ENCODE measurements at regions not wholly inside any gene's neighbourhood (a gene's known extent, or its start where the extent isn't known, plus 50 kb on each side); places are given as distances from the start of the nearest gene placed in this dataset.

DNA sequence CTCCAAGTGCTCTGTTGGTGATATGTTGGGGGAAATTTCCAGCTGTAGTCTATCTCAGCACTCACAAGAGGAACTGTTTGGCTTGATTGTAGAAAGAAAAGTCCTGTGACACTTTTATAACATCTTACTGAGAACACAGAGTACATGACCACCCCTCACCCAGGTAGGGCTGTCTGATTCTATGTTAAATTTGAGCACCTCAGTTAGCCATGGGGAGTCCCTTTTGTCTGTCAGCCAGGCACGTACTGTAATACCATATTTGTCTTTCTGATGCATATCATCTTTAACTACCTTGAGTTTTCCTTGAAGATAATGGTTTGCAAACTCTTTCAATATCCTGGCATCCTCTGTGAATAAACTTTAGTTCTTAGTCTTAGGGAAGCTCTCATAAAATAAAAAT is 164.5 kb downstream of the IZUMO3 start:
- intact Hi-C loops (cut with DNase I) = no loop called here
- no peaks in the 10 kb centered on the region for H3K27me3 ChIP-seq

DNA sequence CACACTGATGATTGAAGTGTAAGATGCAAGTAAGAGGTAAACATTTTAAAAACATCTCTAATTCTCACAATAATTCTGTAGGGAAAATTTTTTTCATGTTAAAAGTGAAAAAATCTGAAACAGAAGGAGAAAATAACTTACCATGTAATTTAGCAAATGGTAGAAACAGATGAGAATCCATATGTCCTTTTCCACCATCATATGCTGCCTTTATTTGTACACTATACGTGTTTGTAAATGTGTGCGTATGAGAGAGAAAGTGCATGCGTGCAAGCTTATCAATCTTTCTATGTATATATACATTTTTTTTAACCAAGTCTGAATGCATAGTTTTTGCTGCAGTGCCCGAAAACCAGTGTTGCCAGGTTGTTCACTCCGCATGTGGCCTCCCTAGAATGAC is 186.7 kb downstream of the IZUMO3 start:
- Histone ChIP-seq H3K9me3 (peaks cover 0 to 23% (median 5%) of the 10 kb centered on the region in 3 donors), H3K36me3 (no peaks in the 10 kb centered on the region)
- intact Hi-C loops (cut with DNase I) = no loop called here

More for the DNA sequence above, 164.5 kb downstream of the IZUMO3 start:
- DNase-seq = no peak
- H3K9me3 ChIP-seq = peaks cover 0 to 4% (median 3%) of the 10 kb centered on the region in 3 donors
- H3K4me3 ChIP-seq = no peak overlapping the region
- no peaks in the 10 kb centered on the region for H3K36me3 ChIP-seq
- TF ChIP-seq, protein P1, sequence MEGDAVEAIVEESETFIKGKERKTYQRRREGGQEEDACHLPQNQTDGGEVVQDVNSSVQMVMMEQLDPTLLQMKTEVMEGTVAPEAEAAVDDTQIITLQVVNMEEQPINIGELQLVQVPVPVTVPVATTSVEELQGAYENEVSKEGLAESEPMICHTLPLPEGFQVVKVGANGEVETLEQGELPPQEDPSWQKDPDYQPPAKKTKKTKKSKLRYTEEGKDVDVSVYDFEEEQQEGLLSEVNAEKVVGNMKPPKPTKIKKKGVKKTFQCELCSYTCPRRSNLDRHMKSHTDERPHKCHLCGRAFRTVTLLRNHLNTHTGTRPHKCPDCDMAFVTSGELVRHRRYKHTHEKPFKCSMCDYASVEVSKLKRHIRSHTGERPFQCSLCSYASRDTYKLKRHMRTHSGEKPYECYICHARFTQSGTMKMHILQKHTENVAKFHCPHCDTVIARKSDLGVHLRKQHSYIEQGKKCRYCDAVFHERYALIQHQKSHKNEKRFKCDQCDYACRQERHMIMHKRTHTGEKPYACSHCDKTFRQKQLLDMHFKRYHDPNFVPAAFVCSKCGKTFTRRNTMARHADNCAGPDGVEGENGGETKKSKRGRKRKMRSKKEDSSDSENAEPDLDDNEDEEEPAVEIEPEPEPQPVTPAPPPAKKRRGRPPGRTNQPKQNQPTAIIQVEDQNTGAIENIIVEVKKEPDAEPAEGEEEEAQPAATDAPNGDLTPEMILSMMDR (IDR thresholded peaks at IDR 0.05) = no peak
- TF ChIP-seq POLR2A (IDR thresholded peaks at IDR 0.05) = no peak
- H3K27ac ChIP-seq = no peak overlapping the region
- no peaks in the 10 kb centered on the region for H3K4me1 ChIP-seq
- WGBS, 2 donors = 61 to 71% methylated on average over 1 of the region's 1 CpG

DNA sequence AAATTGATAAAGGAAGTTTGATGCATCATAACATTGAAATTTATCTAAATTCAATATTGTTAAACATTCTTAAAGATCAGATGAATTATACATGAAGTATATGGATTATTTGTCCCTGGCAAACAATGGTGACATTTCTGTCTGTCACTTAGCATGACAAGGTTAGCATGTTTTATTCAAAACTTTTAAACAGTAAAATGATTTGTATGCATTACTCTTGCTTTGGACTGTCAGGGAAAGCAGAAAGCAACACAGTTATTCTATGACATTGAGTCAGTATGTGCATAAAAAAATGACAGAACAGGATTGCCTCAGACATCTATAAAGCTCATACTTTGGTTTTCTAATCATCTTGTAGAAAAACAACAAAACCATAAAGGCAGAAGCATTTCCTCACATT is 193.7 kb downstream of the IZUMO3 start:
- H3K4me1 ChIP-seq = no peaks in the 10 kb centered on the region
- H3K4me3 ChIP-seq = no peak overlapping the region
- H3K27ac ChIP-seq = no peak overlapping the region
- H3K9me3 ChIP-seq = peaks cover 0 to 5% (median 0%) of the 10 kb centered on the region in 3 donors
- intact Hi-C loops (cut with DNase I) = no loop called here
- no peak for DNase-seq
- H3K27me3 ChIP-seq = no peaks in the 10 kb centered on the region
- no peaks in the 10 kb centered on the region for H3K36me3 ChIP-seq
- TF ChIP-seq POLR2A (IDR thresholded peaks at IDR 0.05) = no peak
- TF ChIP-seq, protein P1 (IDR thresholded peaks at IDR 0.05) = no peak

More for the DNA sequence above, 186.7 kb downstream of the IZUMO3 start:
- no peak overlapping the region for H3K27ac ChIP-seq
- TF ChIP-seq, protein P1 (IDR thresholded peaks at IDR 0.05) = no peak
- no peak for TF ChIP-seq POLR2A (IDR thresholded peaks at IDR 0.05)
- no peaks in the 10 kb centered on the region for H3K27me3 ChIP-seq
- DNase-seq = no peak
- H3K4me3 ChIP-seq = no peak overlapping the region
- no peaks in the 10 kb centered on the region for H3K4me1 ChIP-seq
- 82 to 86% methylated on average over 5 of the region's 5 CpGs for WGBS, 2 donors

DNA sequence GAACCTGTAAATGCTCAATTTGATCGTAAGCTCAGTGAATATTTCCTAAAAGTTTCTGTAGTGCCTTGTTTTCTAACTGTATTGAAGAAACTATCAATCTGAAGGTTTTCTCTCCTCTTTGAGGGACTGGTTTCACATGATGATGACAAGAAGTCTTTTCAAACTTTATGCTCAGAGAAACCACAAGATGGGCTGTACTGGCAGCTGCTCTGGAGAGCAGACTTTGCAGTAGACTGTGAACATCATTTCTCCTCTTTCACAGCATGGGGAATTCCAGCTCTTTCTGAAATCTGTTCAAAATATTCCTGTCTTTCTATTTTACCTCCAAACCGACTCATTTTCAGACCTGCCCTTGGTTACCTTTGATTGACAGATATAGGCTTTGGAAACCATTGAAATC is 194.4 kb downstream of the IZUMO3 start:
- Histone ChIP-seq H3K27me3 (no peaks in the 10 kb centered on the region), H3K4me3 (no peak overlapping the region), H3K36me3 (no peaks in the 10 kb centered on the region), H3K27ac (no peak overlapping the region), H3K9me3 (no peaks in the 10 kb centered on the region), H3K4me1 (no peaks in the 10 kb centered on the region)
- intact Hi-C loops (cut with DNase I) = no loop called here
- no peak for TF ChIP-seq POLR2A (IDR thresholded peaks at IDR 0.05)
- TF ChIP-seq, protein P1 (IDR thresholded peaks at IDR 0.05) = no peak
- DNase-seq = no peak
- 41 to 69% methylated on average over 2 of the region's 2 CpGs for WGBS, 2 donors

DNA sequence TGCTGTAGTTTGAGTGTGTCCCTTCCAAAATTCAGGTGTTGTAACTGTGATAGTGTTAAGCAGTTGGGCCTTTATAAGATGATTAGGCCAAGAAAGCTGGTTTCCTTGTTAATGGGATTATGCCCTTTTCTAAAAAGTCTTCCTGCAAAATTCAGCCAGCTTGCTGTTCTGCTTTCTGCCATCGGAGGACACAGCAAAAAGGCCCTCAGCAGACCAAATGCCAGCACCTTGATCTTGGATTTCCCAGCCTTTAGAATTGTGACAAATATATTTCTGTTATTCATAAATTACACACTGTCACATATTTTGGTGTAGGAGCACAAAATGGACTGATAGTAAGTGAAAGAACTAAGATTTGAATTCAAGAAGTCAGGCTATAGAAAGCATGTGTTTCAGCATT is 203.2 kb downstream of the IZUMO3 start:
- H3K4me3 ChIP-seq = no peak overlapping the region
- no peaks in the 10 kb centered on the region for H3K9me3 ChIP-seq
- no peak for DNase-seq
- H3K36me3 ChIP-seq = no peaks in the 10 kb centered on the region
- TF ChIP-seq, protein P1 (IDR thresholded peaks at IDR 0.05) = no peak
- no peak for TF ChIP-seq POLR2A (IDR thresholded peaks at IDR 0.05)
- no peaks in the 10 kb centered on the region for H3K4me1 ChIP-seq
- no peaks in the 10 kb centered on the region for H3K27me3 ChIP-seq
- WGBS, 2 donors = 69 to 70% methylated on average over 1 of the region's 1 CpG
- intact Hi-C loops (cut with DNase I) = no loop called here
- H3K27ac ChIP-seq = no peak overlapping the region

Measured in esophagus squamous epithelium (tissue), 5 donors.